Large intestine (tissue), 3 donors: ENCODE measurements at regions not wholly inside any gene's neighbourhood (a gene's known extent, or its start where the extent isn't known, plus 50 kb on each side); places are given as distances from the start of the nearest gene placed in this dataset.
A peak's percentile ranks its signal among the peaks of the same experiment; 100 is the strongest.
"Not testable (repeated sequence)": the region's sequence is repeated elsewhere in the genome, so short reads cannot be mapped to it uniquely, and the experiment has no call there.

Experiments used
- DNase-seq, 2 donors: peaks; one replicate each; pipeline versions ENCODE4 v3.0.0 to v3.0.0-alpha.2; 2013
- H3K27ac ChIP-seq: one replicate; pipeline ENCODE4 v1.5.1; 2013; ENCODE audit warnings: low read length
- H3K27me3 ChIP-seq: 2 replicates; pipeline ENCODE4 v1.6.1; 2013; ENCODE audit warnings: low read length; ENCODE audit not compliant: control insufficient read depth, insufficient read depth
- H3K36me3 ChIP-seq: 2 replicates; pipeline ENCODE4 v1.6.1; 2013; ENCODE audit warnings: low read length; ENCODE audit not compliant: control insufficient read depth, insufficient read depth
- H3K4me1 ChIP-seq: one replicate; pipeline ENCODE4 v1.6.1; 2013; ENCODE audit warnings: low read length; ENCODE audit not compliant: control insufficient read depth, insufficient read depth
- H3K4me3 ChIP-seq: one replicate; pipeline ENCODE4 v1.5.1; 2013; ENCODE audit warnings: low read length
- H3K9me3 ChIP-seq: one replicate; pipeline ENCODE4 v1.6.1; 2013; ENCODE audit warnings: mild to moderate bottlenecking, low read depth, low read length, moderate library complexity; ENCODE audit not compliant: control insufficient read depth
- WGBS: methylation state at CpG from one replicate; pipeline ENCODE4 v1.1.5; 2013; ENCODE audit warnings: low lambda C conversion rate; ENCODE audit not compliant: insufficient coverage; 5-methylcytosine and 5-hydroxymethylcytosine counted together

- Histone ChIP-seq H3K4me3 (no peak overlapping the region), H3K27ac (no peak overlapping the region), H3K4me1 (no peaks in the 10 kb centered on the region), H3K9me3 (no peaks in the 10 kb centered on the region), H3K27me3 (no peaks in the 10 kb centered on the region), H3K36me3 (no peaks in the 10 kb centered on the region)
- WGBS: no CpG with 5 or more reads among the region's 4 CpGs
- no peak for DNase-seq
Observed at GRCh38 chr2:102871707-102872106, 109.9 kb downstream of the TMEM182 start.

DNA sequence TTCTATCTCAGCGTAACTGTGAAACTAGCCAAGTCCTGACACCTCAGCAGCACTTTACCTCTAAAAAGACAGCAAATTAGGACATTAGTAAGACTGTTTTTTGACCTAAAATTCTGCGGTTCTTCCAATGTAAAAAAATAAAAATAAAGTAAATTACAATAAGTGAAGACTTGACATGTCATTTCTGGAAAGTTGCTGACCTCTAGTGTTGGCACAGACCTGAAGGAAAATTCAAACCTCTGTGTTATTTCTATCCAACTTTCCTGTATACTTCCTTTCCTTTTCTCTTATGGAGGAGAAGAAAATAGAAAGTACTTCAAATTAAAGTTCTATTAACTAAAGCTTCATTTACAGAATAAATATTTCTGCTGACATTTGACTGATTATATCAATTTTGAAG, 110.6 kb downstream of the TMEM182 start:
- H3K4me1 ChIP-seq: no peaks in the 10 kb centered on the region
- WGBS: 89% methylated on average over 1 of the region's 2 CpGs
- no peaks in the 10 kb centered on the region for H3K27me3 ChIP-seq
- H3K9me3 ChIP-seq: no peaks in the 10 kb centered on the region
- DNase-seq: no peak
- H3K36me3 ChIP-seq: no peaks in the 10 kb centered on the region
- no peak overlapping the region for H3K4me3 ChIP-seq
- no peak overlapping the region for H3K27ac ChIP-seq

DNA sequence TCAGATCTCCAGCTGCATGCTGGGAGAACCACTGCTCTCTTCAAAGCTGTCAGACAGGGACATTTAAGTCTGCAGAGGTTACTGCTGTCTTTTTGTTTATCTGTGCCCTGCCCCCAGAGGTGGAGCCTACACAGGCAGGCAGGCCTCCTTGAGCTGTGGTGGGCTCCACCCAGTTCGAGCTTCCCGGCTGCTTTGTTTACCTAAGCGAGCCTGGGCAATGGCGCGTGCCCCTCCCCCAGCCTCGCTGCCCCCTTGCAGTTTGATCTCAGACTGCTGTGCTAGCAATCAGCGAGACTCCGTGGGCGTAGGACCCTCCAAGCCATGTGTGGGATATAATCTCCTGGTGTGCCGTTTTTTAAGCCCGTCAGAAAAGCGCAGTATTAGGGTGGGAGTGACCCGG, 117.7 kb downstream of the TMEM182 start:
- H3K4me3 ChIP-seq, DNase-seq, H3K27ac ChIP-seq, H3K4me1 ChIP-seq, H3K9me3 ChIP-seq, H3K27me3 ChIP-seq, H3K36me3 ChIP-seq: not testable (repeated sequence)
- no CpG with 5 or more reads among the region's 13 CpGs for whole genome bisulfite sequencing

GRCh38 chr2:102880731-102881130, 118.9 kb downstream of the TMEM182 start:
- no peak overlapping the region for H3K4me3 ChIP-seq
- H3K27ac ChIP-seq: no peak overlapping the region
- H3K9me3 ChIP-seq: no peaks in the 10 kb centered on the region
- no peak for DNase-seq
- H3K36me3 ChIP-seq: no peaks in the 10 kb centered on the region
- no peaks in the 10 kb centered on the region for H3K4me1 ChIP-seq
- H3K27me3 ChIP-seq: no peaks in the 10 kb centered on the region

DNA sequence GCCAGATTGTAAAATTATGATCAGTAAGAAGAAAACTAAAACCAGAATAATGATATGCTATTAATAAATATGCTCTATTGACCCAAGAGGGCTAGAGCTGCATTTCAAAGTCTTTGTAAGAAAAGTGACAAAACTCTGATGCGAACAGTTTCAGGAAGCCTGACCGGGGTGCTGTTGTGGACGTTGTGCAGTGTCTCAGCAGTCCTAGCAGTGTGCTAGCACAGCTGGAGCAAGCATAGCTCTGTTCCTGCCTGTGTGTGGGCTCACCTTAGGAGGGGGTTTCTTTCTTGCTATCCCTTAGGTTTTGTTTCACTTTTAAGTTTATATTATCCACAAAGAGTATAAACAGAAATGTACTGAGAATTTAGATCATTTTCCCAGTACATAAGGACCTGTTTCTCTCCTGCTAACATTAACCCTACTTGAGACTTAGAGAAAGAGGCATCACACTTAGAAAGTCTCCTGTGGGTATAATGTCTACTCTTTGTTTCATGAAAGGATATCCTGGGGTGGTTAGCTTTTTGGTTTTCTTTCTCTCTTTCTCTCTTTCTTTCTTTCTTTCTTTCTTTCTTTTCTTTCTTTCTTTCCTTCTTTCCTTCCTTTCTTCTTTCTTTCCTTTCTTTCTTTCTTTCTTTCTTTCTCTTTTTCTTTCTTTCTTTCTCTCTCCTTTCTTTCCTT, 124.5 kb downstream of the TMEM182 start:
- Histone ChIP-seq H3K27me3 (no peaks in the 10 kb centered on the region), H3K4me3 (no peak overlapping the region), H3K36me3 (no peaks in the 10 kb centered on the region), H3K4me1 (no peaks in the 10 kb centered on the region), H3K9me3 (no peaks in the 10 kb centered on the region), H3K27ac (no peak overlapping the region)
- DNase-seq: peak in 1 of 2 donors; percentile 3
- 60% methylated on average over 1 of the region's 3 CpGs for WGBS

- Histone ChIP-seq H3K27me3 (no peaks in the 10 kb centered on the region), H3K27ac (no peak overlapping the region), H3K36me3 (no peaks in the 10 kb centered on the region), H3K4me1 (no peaks in the 10 kb centered on the region), H3K9me3 (no peaks in the 10 kb centered on the region), H3K4me3 (no peak overlapping the region)
- 86% methylated on average over 2 of the region's 4 CpGs for WGBS
- DNase-seq: no peak
Observed at GRCh38 chr2:102888514-102888913, 126.7 kb downstream of the TMEM182 start.

DNA sequence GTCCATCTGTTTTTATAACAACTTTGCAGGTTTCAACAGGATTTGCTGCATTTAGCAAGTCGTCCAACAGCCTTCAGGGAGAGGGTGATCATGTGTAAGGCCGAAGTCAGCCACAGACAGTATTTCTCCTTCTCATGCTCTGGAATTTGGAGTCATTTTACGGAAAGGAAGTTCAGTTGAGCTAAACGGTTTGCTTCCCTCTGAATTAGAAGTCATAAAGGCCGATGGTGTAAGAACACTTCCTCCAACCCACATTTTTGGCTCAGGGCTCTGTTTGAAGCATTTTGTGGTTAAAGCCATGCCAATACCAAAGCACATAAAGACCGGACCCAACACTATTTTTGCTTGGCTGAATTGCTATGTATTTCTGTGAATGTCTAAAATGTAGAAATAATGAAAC, 129.5 kb downstream of the TMEM182 start:
- Histone ChIP-seq H3K4me3 (no peak overlapping the region), H3K4me1 (no peaks in the 10 kb centered on the region), H3K27ac (no peak overlapping the region), H3K9me3 (no peaks in the 10 kb centered on the region), H3K27me3 (no peaks in the 10 kb centered on the region), H3K36me3 (no peaks in the 10 kb centered on the region)
- no CpG with 5 or more reads among the region's 6 CpGs for WGBS
- DNase-seq: no peak

DNA sequence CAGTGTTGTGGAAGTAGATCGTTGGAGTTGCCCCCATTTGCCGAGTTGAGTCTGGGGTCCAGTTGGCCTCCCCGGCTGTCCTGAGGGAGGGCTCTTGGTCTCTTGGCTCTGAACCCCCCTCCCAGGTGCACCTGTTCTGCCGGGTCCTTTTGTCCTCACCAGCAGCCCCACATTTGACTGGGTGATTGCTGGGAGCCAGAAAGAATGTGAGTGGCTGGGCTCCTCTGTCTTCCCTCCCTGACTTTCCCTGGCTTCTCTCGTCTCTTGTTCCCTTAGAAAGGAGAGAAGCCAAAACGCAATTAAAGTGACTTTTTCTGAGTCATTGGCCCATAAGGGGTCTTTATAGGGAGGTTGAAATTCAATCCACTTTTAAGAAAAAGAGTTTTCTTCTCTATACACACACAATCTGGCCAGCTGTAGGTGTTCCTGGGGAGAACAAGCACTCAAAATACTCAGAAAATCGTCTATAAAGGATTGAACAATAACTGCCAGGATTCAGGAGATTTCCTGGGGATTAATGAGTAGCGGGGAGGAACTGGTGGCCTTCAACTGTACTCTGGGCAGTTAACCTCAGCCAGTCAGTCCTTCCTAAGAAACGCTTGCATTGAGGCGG, 131.0 kb downstream of the TMEM182 start:
- 60% methylated on average over 1 of the region's 10 CpGs for WGBS
- H3K27me3 ChIP-seq: no peaks in the 10 kb centered on the region
- no peaks in the 10 kb centered on the region for H3K4me1 ChIP-seq
- no peak for DNase-seq
- no peak overlapping the region for H3K27ac ChIP-seq
- H3K4me3 ChIP-seq: no peak overlapping the region
- H3K36me3 ChIP-seq: no peaks in the 10 kb centered on the region
- no peaks in the 10 kb centered on the region for H3K9me3 ChIP-seq

DNA sequence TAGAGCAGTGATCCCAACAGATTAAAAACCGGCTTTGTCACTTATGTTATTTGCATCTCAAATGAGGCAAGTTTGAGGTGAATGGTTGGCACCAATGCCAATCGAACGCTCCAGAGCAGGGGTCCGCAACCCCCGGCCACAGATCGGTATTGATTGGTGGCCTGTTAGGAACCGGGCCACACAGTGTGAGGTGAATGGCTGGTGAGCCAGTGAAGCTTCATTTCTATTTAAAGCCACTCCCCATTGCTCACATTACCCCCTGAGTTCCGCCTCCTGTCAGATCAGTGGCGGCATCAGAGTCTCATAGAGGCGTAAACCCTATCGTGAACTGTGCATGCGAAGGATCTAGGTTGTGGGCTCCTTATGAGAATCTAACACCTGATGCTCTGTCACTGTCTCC, 132.0 kb downstream of the TMEM182 start:
- Histone ChIP-seq H3K27ac (no peak overlapping the region), H3K36me3 (no peaks in the 10 kb centered on the region), H3K9me3 (no peaks in the 10 kb centered on the region), H3K4me3 (no peak overlapping the region), H3K27me3 (no peaks in the 10 kb centered on the region), H3K4me1 (no peaks in the 10 kb centered on the region)
- no CpG with 5 or more reads among the region's 12 CpGs for WGBS
- no peak for DNase-seq

- no peak overlapping the region for H3K27ac ChIP-seq
- DNase-seq: no peak
- WGBS: no CpG with 5 or more reads among the region's 2 CpGs
- no peaks in the 10 kb centered on the region for H3K27me3 ChIP-seq
- H3K9me3 ChIP-seq: no peaks in the 10 kb centered on the region
- no peak overlapping the region for H3K4me3 ChIP-seq
- H3K4me1 ChIP-seq: no peaks in the 10 kb centered on the region
- H3K36me3 ChIP-seq: no peaks in the 10 kb centered on the region
Observed at GRCh38 chr2:102895376-102895775, 133.5 kb downstream of the TMEM182 start.

DNA sequence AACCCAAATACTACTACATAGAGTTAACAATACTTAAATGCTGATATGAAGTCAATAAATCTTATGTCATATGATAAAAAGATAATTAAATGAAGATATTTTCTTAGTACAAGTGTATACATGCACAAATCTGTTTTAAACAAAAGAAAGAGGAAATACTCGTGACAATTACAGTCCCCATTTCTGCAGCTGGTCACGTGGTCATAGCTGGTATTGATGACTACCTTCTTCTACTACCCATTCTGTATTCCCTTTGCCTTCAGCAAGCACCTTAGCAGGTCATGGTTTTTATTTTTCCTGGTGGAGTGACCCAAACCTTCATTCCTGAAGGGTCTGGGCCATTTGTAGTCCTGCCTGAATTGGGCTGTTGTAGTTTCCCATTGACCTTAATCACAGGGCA, 147.4 kb downstream of the TMEM182 start:
- H3K36me3 ChIP-seq, H3K9me3 ChIP-seq, H3K4me3 ChIP-seq, H3K27ac ChIP-seq, H3K4me1 ChIP-seq, DNase-seq, H3K27me3 ChIP-seq: not testable (repeated sequence)
- WGBS: no CpG with 5 or more reads among the region's 2 CpGs
